CD4-positive, alpha-beta T cell (primary cell): ENCODE measurements at regions not wholly inside any gene's neighbourhood (a gene's known extent, or its start where the extent isn't known, plus 50 kb on each side); places are given as distances from the start of the nearest gene placed in this dataset.

ENCODE experiments used
- ATAC-seq: fragments of 200-7000 bp; cut with Tn5 transposase; one replicate; pipeline ENCODE4 v1.10.0; 2022; ENCODE audit warnings: mild to moderate bottlenecking; ENCODE audit not compliant: poor library complexity
- CTCF ChIA-PET: fragments of 350-600 bp; sonication (Branson Sonifier 250); formaldehyde crosslinking; loops from one replicate; lab custom pipeline; 2021; ENCODE audit warnings: antibody characterized with exemption, inconsistent platforms; lab: Charles Lee
- POLR2A ChIA-PET: fragments of 350-600 bp; sonication (Branson Sonifier 250); formaldehyde crosslinking; loops from one replicate; lab custom pipeline; 2021; ENCODE audit warnings: antibody characterized with exemption, inconsistent platforms; lab: Charles Lee
- DNase-seq, 14 experiments: peaks; one replicate each; pipeline ENCODE4 v3.0.0-alpha.2; 2013 to 2020; ENCODE audit warnings: mixed read lengths in 2 of 14
- H3K27ac ChIP-seq, 2 donors: one replicate each; pipeline versions ENCODE4 v1.5.1 to v1.7.0; 2013; ENCODE audit warnings: low read length in 2 of 2, low read depth in 1 of 2, mild to moderate bottlenecking in 1 of 2
- H3K27me3 ChIP-seq, 2 experiments: 1 replicate in 1 of 2; 2 replicates in 1 of 2; pipeline versions ENCODE4 v1.6.1 to v1.7.0; 2013; ENCODE audit warnings: low read length in 2 of 2, control low read depth in 1 of 2, mild to moderate bottlenecking in 1 of 2, moderate library complexity in 1 of 2; ENCODE audit not compliant: insufficient read depth in 2 of 2, control insufficient read depth in 1 of 2
- H3K36me3 ChIP-seq: one replicate; pipeline ENCODE4 v1.6.1; 2013; ENCODE audit warnings: low read length, control low read depth; ENCODE audit not compliant: insufficient read depth
- H3K4me1 ChIP-seq: one replicate; pipeline ENCODE4 v1.6.1; 2013; ENCODE audit warnings: low read length, control low read depth; ENCODE audit not compliant: insufficient read depth
- H3K4me3 ChIP-seq: one replicate; pipeline ENCODE4 v1.5.1; 2013; ENCODE audit warnings: mild to moderate bottlenecking, low read length, moderate library complexity
- H3K9me3 ChIP-seq, 2 experiments: 1 replicate in 1 of 2; 2 replicates in 1 of 2; pipeline versions ENCODE4 v1.6.1 to v1.7.0; 2013; ENCODE audit warnings: low read length in 2 of 2, mild to moderate bottlenecking in 2 of 2, control low read depth in 1 of 2, moderate library complexity in 1 of 2; ENCODE audit not compliant: control insufficient read depth in 1 of 2, insufficient read depth in 1 of 2
- H3K27ac Mint-ChIP-seq: one replicate; pipeline ENCODE4 v1.8.0; 2020; ENCODE audit warnings: mixed read lengths
- H3K27me3 Mint-ChIP-seq: one replicate; pipeline ENCODE4 v1.8.0; 2021; ENCODE audit warnings: mixed read lengths
- H3K36me3 Mint-ChIP-seq: one replicate; pipeline ENCODE4 v1.8.0; 2021; ENCODE audit warnings: low read depth, mixed read lengths
- H3K4me1 Mint-ChIP-seq: one replicate; pipeline ENCODE4 v1.8.0; 2021; ENCODE audit warnings: low read depth, mixed read lengths
- H3K4me3 Mint-ChIP-seq: one replicate; pipeline ENCODE4 v1.8.0; 2020; ENCODE audit warnings: mild to moderate bottlenecking, mixed read lengths
- H3K9me3 Mint-ChIP-seq: one replicate; pipeline ENCODE4 v1.8.0; 2020; ENCODE audit warnings: mixed read lengths
- CTCF ChIP-seq: fragments of 200-600 bp; IDR thresholded peaks from one replicate; pipeline ENCODE4 v1.8.0; 2022; ENCODE audit warnings: antibody characterized with exemption, mild to moderate bottlenecking
- intact Hi-C, 2 experiments: fragments of 100-400 bp; cut with DNase I in 1 of 2; cut with micrococcal nuclease in 1 of 2; formaldehyde crosslinking; loops; one replicate each; pipeline versions ENCODE4 v1.15.1 to v1.9.0; 2023 to 2025; cut with DNase I, micrococcal nuclease

- Mint-ChIP-seq H3K9me3 (no peaks in the 10 kb centered on the region), H3K4me1 (no peaks in the 10 kb centered on the region), H3K27me3 (peaks cover 10% of the 10 kb centered on the region), H3K27ac (no peak overlapping the region), H3K4me3 (no peak overlapping the region), H3K36me3 (no peaks in the 10 kb centered on the region)
- CTCF ChIA-PET = no interaction called here
- intact Hi-C loops = no loop called here
- Histone ChIP-seq H3K27me3 (peaks cover 0 to 4% of the 10 kb centered on the region in 2 experiments), H3K9me3 (peaks cover 0 to 3% of the 10 kb centered on the region in 2 experiments), H3K4me3 (no peak overlapping the region), H3K36me3 (no peaks in the 10 kb centered on the region), H3K4me1 (no peaks in the 10 kb centered on the region), H3K27ac (no peak overlapping the region)
- no peak for DNase-seq
- ATAC-seq = no peak
- no peak for TF ChIP-seq CTCF
- POLR2A ChIA-PET = no interaction called here
Observed at GRCh38 chr18:77601567-77601966, 351.9 kb downstream of the GALR1 start.

DNA sequence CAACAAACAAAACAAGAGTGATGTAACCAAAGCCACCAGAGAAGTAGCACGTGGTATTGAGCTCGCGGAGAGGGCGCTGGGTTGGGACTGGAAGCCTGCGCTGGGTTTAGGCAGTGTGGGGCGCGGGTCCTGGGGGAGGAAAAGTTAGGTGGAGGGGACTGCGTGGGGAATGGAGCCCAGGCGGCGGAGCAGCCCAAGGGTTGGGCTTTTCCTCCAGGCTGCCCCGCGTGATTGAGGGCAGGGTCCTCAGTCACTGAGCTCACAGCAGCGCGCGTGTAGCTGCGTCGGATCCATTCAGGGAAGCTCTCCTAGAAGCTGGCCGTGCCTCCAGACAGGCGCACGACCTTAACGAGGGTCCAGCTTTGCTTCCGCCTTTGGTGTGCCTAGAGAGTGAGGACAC lies 357.4 kb downstream of the GALR1 start:
- intact Hi-C loops = no loop called here
- H3K9me3 ChIP-seq = peaks cover 0 to 11% of the 10 kb centered on the region in 2 experiments
- ChIA-PET CTCF (no interaction called here), POLR2A (no interaction called here)
- H3K27me3 Mint-ChIP-seq = peaks cover 11% of the 10 kb centered on the region
- no peak for DNase-seq
- H3K27me3 ChIP-seq = no peaks in the 10 kb centered on the region
- H3K4me3 Mint-ChIP-seq = no peak overlapping the region
- no peak for ATAC-seq
- no peaks in the 10 kb centered on the region for H3K9me3 Mint-ChIP-seq
- H3K36me3 Mint-ChIP-seq = no peaks in the 10 kb centered on the region
- no peak overlapping the region for H3K27ac Mint-ChIP-seq
- no peak for TF ChIP-seq CTCF
- no peak overlapping the region for H3K4me3 ChIP-seq
- H3K4me1 ChIP-seq = no peaks in the 10 kb centered on the region
- H3K4me1 Mint-ChIP-seq = no peaks in the 10 kb centered on the region
- H3K36me3 ChIP-seq = no peaks in the 10 kb centered on the region
- no peak overlapping the region for H3K27ac ChIP-seq

- Histone ChIP-seq H3K9me3 (peaks cover 0 to 8% of the 10 kb centered on the region in 2 experiments), H3K36me3 (no peaks in the 10 kb centered on the region), H3K27ac (no peak overlapping the region), H3K27me3 (no peaks in the 10 kb centered on the region), H3K4me1 (no peaks in the 10 kb centered on the region), H3K4me3 (no peak overlapping the region)
- no peaks in the 10 kb centered on the region for H3K4me1 Mint-ChIP-seq
- no peak overlapping the region for H3K27ac Mint-ChIP-seq
- no peak for TF ChIP-seq CTCF
- no peaks in the 10 kb centered on the region for H3K36me3 Mint-ChIP-seq
- H3K9me3 Mint-ChIP-seq = no peaks in the 10 kb centered on the region
- ChIA-PET POLR2A (no interaction called here), CTCF (no interaction called here)
- H3K27me3 Mint-ChIP-seq = peaks cover 7% of the 10 kb centered on the region
- ATAC-seq = no peak
- DNase-seq = no peak
- no peak overlapping the region for H3K4me3 Mint-ChIP-seq
- intact Hi-C loops = no loop called here
Observed at GRCh38 chr18:77608807-77609206, 359.2 kb downstream of the GALR1 start.
